ENCODE measurements at regions not wholly inside any gene's neighbourhood (a gene's known extent, or its start where the extent isn't known, plus 50 kb on each side); places are given as distances from the start of the nearest gene placed in this dataset.

DNA sequence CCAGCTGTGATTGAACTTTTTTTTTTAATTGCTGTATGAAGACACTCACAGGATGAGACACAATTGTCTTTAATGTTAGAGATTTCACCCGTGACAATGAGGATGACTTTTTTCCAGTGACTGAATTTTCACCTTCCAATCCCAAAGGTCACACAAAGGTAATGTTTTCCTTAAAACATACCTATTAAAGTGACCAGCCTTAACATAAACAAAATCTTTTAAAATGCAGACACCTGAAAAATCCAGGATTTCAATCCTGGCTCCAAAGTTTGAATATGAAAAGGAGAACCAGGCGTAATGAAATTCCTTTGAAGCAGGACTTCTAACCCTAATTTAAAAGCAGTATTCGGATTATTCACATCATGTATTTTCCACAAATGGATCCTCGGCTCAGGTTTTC, 647.7 kb downstream of the GATA3 start:
- no peak for DNase-seq (ENCODE audit: low read depth)

DNA sequence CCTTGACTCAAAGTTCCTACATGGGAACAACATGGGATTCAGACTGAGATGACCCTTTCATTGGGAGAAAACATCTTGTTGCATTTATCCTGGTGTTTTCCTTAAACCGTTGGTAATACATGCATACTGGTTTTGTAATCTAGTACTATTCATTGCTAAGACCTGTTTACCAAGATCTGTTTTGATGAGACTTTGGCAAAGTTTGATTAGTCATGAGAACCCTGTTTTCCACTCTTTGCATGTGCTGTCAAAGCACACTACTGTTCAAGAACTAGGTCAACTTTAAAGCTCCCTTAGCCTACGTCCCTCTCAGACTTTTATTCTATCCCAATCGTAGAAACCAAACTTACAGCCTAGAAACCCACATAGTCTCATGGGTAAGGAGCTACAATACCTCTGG, 650.9 kb downstream of the GATA3 start:
- no peak for DNase-seq (ENCODE audit: low read depth)

DNA sequence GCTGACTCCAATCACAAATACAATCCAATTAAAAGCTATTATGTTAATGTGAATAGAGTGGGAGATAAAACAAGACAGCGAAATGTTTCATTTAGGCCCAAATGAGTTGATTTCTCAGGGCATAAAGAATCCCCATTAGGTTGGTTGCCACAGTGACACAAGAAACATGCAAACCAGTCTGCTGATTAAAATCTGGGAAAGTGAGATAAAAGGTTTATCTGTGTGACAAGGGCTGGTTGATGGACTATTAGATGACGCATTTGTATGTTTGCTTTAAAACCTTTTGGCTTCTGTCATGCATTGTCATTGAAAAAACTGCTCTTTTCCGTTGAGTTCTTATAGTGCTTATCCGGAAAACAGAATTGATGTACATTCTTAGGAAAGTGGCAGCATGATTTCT, 658.2 kb downstream of the GATA3 start:
- no peak for DNase-seq (ENCODE audit: low read depth)

DNA sequence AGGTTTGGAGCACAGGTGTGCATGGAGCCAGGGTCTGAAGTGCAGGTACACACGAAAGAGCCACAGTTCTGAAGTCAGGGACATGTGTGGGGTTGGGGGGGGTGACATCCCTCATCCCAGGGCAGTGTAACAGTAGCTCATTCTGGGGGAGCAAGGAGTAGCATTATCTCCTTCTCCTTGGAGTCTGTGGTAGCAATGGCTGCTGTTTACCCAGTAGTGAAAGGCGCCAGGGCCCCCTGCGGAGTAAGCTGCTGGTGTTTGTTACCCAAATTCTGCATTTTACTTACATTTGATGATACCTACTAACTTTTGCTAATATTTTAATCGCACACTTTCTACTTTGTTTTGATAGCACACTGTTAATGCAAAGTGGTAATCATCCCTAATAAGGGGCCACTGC, 665.5 kb downstream of the GATA3 start:
- no peak for DNase-seq (ENCODE audit: low read depth)

GRCh38 chr10:8721650-8722049, 667.2 kb downstream of the GATA3 start:
- no peak for DNase-seq (ENCODE audit: low read depth)

GRCh38 chr10:8722835-8723234, 668.3 kb downstream of the GATA3 start:
- no peak for DNase-seq (ENCODE audit: low read depth)

DNA sequence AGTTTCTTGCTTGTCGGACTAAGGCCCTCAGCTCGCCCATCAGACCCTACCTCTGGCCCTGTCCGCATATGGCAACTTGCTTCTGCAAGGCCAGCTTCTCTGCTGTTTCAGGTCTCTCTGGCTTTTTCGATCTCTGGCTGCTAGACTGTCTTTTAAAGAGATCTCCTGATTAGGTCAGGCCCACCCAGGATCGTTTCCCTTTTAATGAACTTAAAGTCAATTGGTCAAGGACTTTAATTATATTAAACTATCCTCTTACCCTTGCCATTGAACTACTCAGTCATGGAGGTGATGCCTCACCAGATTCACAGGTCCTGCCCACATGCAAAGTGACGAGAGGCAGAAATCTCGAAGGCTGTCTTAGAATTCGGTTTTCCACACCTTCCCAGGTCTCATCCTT, 670.9 kb downstream of the GATA3 start:
- no peak for DNase-seq (ENCODE audit: low read depth)

GRCh38 chr10:8726084-8726778, 671.7 kb downstream of the GATA3 start:
- DNase-seq (ENCODE audit: low read depth) = no peak

DNA sequence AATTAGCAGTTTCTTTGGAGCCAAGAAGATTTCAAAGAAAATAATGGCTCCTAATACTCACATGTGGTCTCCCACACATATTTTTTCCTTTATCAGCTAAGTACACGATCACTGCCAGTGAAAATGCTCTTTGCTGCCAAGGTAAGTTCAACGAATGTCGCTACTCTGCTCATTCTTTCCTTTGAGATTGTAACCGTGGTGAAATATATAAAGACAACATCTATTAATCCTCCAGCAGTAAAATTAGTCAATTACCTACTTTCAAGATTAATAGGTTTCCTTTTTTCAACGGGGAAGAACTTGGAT, 672.2 kb downstream of the GATA3 start:
- DNase-seq (ENCODE audit: low read depth) = no peak

- no peak for DNase-seq (ENCODE audit: low read depth)
Measured at GRCh38 chr10:8731121-8732095, 676.9 kb downstream of the GATA3 start.

DNA sequence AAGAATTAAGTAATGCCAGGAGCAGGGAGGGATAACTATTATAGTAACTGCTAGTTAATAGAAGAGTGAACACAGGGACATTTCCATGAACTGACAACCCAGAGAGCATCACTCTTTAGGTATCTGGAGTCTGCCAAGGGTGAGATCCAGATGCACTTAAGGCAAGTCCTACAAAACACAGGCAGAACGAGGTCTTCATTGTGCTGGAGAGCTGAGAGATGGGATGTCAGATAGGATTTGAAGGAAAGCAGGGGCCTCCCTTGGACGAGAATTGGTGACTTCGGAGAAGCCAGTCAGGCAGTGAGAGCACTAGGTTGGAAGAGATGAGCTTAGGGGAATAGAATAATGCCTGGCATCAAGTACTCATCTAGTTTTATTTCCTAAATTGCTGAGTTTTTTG, 684.5 kb downstream of the GATA3 start:
- no peak for DNase-seq (ENCODE audit: low read depth)

DNA sequence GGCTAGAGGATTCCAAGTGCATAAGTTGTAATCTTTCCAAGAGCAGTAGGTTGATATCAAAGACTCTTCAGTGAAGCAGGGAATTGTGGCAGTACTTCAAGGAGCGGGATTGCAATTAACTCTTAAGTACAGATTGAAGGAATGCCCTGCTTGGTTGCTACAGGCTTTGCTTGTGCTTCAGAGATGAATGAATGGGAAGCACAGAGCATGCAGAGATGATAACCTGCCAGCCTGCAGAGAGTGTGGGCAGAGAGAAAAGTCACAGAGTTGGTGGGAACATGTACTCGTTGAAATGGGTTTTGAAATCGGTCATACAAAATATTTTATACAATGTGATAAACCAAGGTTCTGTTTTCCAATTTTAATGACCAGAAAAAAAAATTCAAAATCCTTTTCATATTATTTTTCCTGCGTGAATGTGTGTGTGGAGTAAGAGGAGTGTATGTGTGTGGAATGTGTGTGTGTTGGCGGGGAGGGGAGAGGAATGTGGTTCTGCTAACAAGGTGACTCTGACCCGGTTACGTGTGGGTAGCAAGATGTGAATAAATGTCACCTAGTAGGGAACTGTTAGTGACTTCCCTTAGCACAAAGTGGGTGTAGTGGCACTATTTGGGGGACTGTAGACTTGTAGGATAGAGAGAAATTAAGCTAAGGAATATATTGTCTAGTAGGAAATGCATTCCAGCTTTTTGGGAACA, 697.8 kb downstream of the GATA3 start:
- DNase-seq (ENCODE audit: low read depth) = no peak

DNA sequence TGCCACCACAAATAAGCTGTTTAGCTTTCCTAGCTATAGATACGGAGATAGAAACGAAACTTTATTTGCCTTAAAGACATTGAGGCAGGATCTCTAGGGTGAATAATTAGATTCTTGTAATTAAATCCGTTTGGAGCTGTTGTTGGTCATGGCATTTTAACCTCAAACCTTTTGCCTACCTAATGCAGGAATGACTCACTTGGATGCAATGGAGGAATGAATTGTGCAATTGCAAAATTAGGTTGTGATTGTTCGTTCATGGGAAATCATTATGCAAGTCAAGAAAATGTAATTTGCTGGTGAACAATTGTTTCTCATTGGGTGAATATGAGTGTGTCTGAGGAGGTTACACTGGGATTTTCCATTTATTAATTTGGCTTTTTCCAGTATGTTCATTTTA, 703.5 kb downstream of the GATA3 start:
- no peak for DNase-seq (ENCODE audit: low read depth)

DNA sequence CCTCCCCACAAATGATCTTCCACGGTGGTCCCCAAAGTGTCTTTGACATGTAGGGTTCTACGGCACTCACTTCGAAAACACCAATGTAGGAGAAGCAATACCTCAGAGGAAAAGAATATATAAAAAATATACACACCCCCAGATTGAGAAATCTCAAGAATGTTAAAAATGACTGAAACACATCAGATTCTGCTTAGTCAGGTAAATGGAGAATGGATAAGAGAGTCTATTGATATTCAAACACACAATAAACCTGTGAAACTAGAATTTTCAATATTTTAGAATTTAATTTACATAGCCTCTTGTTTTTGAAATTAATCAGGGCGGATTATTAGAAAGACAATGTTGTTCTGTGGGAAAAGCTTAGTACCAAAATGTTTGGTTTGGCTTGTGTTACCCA, 712.4 kb downstream of the GATA3 start:
- no peak for DNase-seq (ENCODE audit: low read depth)

DNA sequence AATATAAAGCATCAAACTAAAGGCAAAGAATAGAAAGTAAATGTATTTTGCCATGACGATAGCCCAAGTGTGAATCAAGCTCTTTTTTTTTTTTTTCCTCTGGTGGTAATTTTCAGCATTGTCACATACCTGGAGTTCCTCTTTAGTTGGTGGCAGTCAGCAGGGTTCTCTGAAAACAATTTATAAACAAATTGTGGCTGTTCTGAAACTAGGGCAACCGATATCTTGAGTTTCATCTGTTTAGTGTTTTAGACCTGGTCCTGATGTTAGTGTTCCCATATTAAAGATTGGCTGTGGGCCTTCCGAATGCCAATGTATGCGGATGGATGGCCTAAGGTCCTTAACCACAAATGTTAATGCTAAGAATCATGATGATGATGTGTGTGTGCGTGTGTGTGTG, 713.1 kb downstream of the GATA3 start:
- DNase-seq (ENCODE audit: low read depth) = no peak

GRCh38 chr10:8768341-8768740, 713.9 kb downstream of the GATA3 start:
- no peak for DNase-seq (ENCODE audit: low read depth)

DNA sequence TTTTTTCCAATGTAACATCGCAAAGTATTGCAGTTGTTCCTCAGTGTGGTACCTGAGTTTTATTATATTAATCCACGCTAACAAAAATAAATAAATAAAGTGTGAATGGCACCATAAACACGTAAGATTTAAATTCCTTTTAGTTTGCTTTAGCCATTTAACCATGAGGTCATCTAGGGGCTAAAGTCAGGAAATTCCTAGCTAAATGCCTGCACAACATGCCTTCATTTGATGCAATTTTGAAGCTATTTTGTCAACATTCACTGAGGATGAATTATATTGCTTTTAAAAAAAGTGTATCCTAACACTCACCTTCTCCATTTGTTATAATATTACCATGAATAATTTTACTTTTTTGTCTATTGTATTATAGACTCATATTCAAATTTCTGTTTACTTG, 714.4 kb downstream of the GATA3 start:
- DNase-seq (ENCODE audit: low read depth) = no peak

DNA sequence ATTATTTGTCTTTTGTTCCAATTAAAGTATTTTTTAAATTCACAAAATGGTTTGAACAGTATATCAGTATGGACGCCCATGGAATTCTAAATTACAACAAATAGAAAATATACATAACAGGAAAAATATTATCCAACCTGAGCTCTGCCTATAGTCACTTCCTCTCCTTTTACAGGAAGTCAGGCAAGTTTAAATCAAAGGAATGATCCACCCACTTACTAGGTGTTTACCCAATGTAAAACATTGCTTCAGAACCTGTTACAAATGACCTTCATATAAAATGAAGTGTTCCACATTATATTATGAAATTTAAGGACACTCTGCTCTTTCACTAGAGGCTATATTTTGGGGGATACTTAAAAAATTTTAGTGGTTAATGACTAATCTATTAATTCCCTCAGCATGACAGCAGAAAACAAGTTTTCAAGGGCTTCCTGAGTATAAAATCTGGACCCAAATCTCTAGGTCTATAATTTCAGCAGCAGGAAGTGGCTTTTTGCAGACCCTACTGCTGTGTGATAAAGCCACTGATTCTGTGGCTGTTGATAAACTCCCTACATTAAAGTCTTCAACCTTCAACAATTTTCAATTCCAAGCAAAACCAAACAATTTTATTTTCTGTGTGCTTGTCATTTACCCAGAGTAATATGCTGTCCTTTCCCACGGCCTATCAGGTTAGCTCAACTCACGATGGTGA, 722.6 kb downstream of the GATA3 start:
- no peak for DNase-seq (ENCODE audit: low read depth)

- DNase-seq (ENCODE audit: low read depth) = no peak
Measured at GRCh38 chr10:8778713-8779112, 724.2 kb downstream of the GATA3 start.

GRCh38 chr10:8787649-8788048, 733.2 kb downstream of the GATA3 start:
- no peak for DNase-seq (ENCODE audit: low read depth)

GRCh38 chr10:8790390-8790789, 735.9 kb downstream of the GATA3 start:
- no peak for DNase-seq (ENCODE audit: low read depth)

DNA sequence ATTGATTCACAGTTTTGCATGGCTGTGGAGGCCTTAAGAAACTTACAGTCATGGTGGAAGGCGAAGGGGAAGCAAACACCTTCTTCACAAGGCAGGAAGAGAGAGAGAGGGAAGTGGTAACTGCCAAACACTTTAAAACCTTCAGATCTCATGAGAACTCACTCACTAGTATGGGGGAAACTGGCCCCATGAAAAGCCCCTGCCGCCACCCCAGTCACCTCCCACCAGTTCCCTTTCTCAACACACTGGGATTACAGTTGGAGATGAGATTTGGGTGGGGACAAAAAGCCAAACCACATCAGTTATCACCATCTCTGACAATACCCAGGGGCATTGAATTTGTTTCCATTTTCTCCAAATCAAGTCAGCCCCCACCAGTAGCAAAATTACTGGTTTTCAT, 740.4 kb downstream of the GATA3 start:
- no peak for DNase-seq (ENCODE audit: low read depth)

Measured in fibroblast of the conjunctiva (primary cell).